ENCODE measurements at regions not wholly inside any gene's neighbourhood (a gene's known extent, or its start where the extent isn't known, plus 50 kb on each side); places are given as distances from the start of the nearest gene placed in this dataset.

DNA sequence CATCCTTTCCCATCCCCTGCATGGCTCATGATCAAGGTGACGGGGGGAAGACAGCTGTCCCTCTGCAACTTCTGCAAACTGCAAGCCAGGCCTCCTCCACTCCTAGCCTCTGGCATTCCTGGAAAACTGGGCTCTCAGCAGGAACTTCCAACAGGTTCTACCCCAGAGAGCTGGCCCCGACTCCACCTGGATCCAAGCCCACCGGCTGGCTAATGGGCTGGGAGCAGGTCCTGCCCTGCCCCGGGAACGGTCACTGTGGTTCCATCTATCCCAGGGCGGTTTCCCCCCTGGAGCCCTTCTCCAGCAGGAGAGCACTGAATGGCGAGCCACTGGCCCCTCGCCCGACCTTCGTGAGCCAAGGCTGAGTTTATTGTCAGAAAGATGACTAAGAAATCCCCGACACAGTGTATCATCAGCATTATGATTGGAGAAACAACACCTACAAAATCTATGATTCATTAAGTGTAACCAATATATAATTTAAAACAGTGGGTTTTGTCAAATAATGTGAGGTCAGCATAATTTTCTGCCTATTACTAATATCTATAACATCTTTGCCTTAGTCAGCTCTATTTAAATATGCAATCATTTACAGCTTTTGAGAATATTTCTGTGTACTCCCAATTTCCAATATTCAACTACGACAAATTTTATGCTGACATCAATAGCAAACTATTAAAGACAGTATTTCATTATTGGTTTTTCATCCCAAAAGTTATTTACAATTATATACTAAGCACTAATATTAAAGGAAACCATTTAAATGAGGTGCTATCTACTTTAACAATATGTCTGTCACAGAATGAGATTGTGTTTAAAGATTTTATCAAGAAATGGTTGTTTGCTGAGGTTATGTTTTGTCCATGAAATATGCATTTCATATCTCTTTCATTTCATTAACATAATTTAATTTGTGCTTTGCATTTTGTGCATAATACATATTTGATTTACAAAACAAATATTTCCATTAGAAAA lies 133.0 kb downstream of the URI1 start:
- no peak for TF ChIP-seq JUND (IDR thresholded peaks at IDR 0.05; ENCODE audit: low read depth)
- in situ Hi-C loops (cut with HindIII; ENCODE audit: low pct_unique_long_range_greater_than_20kb, low sequenced_read_pairs): no loop called here
- DNase-seq (ENCODE audit: low read depth in 1 of 2, low spot score in 1 of 2): no peak

DNA sequence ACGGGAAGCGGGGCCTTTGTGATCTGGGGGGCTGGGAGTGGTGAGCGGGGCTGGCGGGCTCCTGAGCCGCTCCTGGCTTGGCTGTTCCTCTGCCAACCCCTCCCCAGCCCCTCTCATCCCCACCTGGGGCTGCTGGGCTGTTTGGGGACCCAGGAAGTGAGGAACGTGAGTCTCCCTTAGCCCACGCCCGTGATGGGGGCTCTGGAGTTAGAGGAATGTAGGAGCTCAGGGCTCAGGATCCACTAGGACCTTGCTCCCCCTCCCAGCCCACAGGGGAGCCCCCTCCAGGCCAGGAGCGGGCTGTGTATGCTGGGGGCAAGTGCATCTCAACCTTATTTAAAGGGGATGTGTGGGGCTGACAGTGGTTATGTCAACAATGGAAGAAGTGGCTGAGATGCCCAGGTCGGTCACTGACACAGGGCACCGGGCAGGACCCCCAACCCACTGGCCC lies 134.1 kb downstream of the URI1 start:
- no peak for DNase-seq (ENCODE audit: low read depth in 1 of 2, low spot score in 1 of 2)
- in situ Hi-C loops (cut with HindIII; ENCODE audit: low pct_unique_long_range_greater_than_20kb, low sequenced_read_pairs): no loop called here
- no peak for TF ChIP-seq JUND (IDR thresholded peaks at IDR 0.05; ENCODE audit: low read depth)

DNA sequence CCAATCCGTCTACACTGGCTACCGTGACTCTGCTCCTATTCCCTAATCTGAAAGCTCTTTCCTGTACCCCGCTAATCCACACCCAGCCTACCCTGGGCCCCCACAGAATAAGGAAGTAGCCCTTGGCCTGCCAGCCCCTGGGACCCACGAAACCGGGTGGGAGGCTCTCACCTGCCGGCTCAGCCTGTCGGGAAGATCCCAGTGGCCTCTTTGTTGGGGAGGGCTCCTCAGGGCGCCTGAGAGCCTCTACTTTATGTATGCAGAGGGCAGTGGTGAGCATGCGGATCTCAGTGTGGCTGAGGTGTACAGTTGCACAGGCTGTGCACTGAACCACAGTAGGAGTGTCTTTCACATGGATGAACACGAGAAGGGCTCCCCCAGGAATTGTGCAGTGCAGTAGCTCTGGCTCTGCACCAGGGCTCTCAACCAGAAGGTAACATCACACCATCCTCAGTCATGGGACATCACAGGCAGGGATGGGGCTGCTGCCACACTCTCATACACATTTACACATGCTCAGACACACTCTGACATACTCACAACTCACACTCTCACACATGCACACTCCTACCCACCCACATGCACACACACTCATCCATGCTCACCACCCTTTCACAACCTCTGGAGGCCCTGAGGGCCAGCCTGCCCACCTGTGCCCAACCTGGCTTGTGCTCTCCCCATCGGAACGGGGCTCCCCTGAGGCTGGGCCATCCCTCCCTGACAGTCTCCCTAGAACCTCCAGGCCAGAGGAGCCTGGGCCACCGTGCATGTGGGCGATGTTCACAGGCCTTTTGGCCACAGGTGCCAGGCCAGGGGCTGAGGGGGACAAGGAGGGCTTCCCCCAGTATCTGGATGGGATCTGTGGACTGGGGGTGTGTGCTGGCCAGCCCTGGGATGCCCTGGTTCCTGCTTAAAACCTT lies 135.0 kb downstream of the URI1 start:
- no peak for TF ChIP-seq JUND (IDR thresholded peaks at IDR 0.05; ENCODE audit: low read depth)
- no peak for DNase-seq (ENCODE audit: low read depth in 1 of 2, low spot score in 1 of 2)
- in situ Hi-C loops (cut with HindIII; ENCODE audit: low pct_unique_long_range_greater_than_20kb, low sequenced_read_pairs): no loop called here

DNA sequence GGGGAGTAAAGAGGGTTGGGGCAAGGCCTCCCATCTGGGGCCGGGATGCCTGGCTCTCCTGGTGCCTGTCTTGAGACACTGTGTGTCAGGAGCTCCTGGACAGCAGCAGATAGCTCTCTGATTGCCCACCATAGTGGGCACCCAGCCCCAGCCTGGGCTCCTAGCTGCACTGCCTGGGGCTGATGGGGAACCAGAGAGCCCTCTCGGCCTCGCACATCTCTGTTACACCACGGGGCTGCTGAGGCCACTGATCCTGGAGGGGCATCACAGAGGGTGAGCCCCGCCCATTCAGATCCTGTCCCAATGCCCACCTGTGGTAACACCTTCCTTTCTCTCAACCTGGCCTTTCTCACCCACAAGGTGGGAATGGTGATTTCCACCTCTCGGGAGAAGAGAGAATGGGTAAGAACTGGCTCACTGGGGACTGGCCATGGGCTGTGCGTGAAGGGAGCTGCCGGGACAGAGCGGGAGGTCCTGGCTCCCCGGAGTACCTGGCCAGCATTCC lies 135.9 kb downstream of the URI1 start:
- in situ Hi-C loops (cut with HindIII; ENCODE audit: low pct_unique_long_range_greater_than_20kb, low sequenced_read_pairs): no loop called here
- TF ChIP-seq JUND (IDR thresholded peaks at IDR 0.05; ENCODE audit: low read depth): no peak
- DNase-seq (ENCODE audit: low read depth in 1 of 2, low spot score in 1 of 2): no peak

DNA sequence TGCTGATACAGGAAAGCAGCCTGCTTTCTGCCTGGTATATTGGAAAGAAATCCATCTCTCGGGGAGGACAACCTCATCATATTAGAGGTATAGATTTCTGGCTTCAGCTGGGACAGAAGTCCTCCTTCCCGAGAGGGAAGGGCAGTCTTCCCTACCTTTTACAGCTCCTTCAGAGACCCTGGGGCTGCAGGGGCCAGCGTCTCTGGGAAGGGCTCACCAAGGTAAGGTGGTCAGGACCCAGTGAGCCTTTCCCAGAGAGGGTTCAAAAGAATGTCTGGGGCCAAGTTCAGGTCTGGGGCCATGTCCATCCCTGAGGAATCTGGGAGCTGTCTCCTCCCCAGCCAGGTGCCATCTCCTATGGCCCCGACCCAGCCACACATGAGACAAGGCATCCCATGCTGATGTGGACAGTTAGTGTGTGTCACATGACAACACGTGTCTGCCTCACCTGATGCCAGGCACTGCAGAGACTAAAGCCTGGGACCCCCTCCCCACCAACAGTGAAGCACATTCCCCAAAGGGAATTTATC lies 136.4 kb downstream of the URI1 start:
- no peak for DNase-seq (ENCODE audit: low read depth in 1 of 2, low spot score in 1 of 2)
- in situ Hi-C loops (cut with HindIII; ENCODE audit: low pct_unique_long_range_greater_than_20kb, low sequenced_read_pairs): no loop called here
- no peak for TF ChIP-seq JUND (IDR thresholded peaks at IDR 0.05; ENCODE audit: low read depth)

DNA sequence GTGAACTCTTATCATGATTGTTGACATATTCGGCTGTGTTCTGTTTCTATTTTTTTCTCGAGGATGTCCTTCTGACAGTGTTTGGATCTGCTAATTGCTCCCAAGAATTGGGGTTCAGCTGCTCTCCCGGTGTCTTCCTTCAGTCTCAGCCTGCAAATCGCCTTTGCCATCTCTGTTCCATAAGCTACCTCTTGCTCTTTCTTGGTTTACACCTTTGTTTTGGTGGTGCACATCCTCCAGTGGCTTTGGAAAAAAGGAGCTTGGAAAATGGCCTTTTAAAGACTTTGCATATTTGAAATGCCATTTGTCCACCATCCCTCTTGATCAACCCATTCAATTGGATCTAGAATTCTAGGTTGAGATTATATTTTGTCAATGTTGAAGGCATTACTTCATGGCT lies 137.2 kb downstream of the URI1 start:
- in situ Hi-C loops (cut with HindIII; ENCODE audit: low pct_unique_long_range_greater_than_20kb, low sequenced_read_pairs): no loop called here
- no peak for DNase-seq (ENCODE audit: low read depth in 1 of 2, low spot score in 1 of 2)
- no peak for TF ChIP-seq JUND (IDR thresholded peaks at IDR 0.05; ENCODE audit: low read depth)

DNA sequence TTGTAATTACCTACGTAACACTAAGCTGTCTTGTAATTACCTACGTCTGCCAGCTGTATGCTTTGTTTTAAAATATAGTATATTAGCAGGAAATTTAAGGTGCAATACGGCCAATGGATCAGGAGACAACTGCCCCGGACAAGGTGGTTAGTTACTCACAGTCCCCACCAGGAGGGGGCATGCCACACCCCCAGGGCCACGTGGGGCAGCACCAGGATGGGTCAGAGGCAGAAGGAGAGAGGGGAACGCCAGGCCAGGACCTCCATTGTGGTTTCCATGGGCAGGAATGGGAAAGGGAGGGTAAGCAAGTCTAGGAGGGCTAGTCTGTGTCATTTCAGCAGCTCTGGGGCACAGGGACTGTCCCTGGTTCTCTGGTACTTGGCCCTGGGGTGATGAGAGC lies 140.1 kb downstream of the URI1 start:
- no peak for DNase-seq (ENCODE audit: low read depth in 1 of 2, low spot score in 1 of 2)
- TF ChIP-seq JUND (IDR thresholded peaks at IDR 0.05; ENCODE audit: low read depth): no peak
- in situ Hi-C loops (cut with HindIII; ENCODE audit: low pct_unique_long_range_greater_than_20kb, low sequenced_read_pairs): no loop called here

DNA sequence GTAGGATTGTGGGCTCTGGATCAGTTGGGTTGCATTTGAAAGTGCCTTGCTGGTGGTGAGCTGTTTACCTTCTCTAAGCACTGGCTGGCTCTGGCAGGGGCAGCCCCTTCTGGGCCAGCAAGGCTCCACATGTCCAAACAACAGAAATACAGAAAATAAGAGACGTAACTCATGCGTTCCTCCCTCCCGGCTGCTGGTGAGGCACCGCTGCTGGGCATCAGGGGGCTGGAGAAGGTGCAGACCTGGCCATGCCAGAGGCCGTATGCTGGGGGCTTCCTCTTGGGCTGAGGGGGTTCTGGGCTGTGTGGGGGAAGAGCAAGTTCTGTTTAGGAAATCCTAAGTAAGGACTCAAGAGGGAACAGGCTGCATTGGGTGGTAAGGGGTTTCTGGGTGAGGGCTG lies 140.6 kb downstream of the URI1 start:
- in situ Hi-C loops (cut with HindIII; ENCODE audit: low pct_unique_long_range_greater_than_20kb, low sequenced_read_pairs): no loop called here
- no peak for DNase-seq (ENCODE audit: low read depth in 1 of 2, low spot score in 1 of 2)
- TF ChIP-seq JUND (IDR thresholded peaks at IDR 0.05; ENCODE audit: low read depth): no peak

DNA sequence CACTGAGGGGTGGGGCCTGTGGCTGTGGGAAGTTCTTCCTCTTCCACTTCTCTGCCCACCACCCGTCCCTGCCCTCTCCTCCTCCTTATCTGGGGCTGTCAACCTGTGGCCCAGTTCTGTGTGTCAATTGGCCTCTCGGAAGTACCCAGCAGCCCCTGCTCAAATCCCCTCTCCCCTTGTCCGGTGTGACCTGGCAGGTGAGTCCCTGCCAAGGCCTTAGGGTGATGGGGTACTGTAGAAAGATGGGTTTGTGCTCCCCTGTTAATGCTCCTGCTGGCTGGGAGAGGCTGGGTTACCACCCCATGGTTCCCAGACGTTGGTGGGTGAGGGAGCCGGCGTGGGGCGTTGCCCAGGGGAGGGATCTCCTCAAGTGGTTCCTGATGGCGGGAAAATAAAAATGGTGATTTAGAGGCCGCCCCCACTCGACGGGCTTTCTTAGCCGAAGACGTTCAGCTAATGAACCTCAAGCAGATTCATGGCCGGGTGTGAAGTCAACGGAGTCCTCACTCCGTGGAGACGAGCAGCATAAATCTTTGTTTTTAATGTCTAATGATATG lies 141.2 kb downstream of the URI1 start:
- no peak for TF ChIP-seq JUND (IDR thresholded peaks at IDR 0.05; ENCODE audit: low read depth)
- in situ Hi-C loops (cut with HindIII; ENCODE audit: low pct_unique_long_range_greater_than_20kb, low sequenced_read_pairs): no loop called here
- DNase-seq (ENCODE audit: low read depth in 1 of 2, low spot score in 1 of 2): no peak

DNA sequence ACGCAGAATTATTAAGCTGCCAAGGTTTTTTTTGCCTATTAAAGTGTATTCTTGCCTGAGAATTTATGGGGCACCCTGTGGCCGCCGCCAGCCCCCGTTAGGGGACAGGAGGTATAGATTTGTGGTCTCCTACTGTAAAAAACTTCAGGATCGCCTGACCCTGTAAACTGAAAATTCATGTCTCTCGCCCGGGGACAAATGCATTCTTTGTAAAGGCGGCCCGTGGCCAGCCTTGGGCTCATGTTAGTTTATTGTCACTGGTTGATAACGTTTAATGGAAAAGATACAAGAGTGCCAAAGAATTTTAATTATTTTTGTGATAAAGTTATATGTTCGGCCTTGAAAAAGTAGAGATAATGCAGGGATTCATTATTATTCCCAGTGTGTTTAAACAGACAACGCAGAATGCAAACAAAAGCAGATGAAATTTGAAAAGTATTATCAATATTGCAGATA lies 141.7 kb downstream of the URI1 start:
- no peak for DNase-seq (ENCODE audit: low read depth in 1 of 2, low spot score in 1 of 2)
- no peak for TF ChIP-seq JUND (IDR thresholded peaks at IDR 0.05; ENCODE audit: low read depth)
- in situ Hi-C loops (cut with HindIII; ENCODE audit: low pct_unique_long_range_greater_than_20kb, low sequenced_read_pairs): no loop called here

DNA sequence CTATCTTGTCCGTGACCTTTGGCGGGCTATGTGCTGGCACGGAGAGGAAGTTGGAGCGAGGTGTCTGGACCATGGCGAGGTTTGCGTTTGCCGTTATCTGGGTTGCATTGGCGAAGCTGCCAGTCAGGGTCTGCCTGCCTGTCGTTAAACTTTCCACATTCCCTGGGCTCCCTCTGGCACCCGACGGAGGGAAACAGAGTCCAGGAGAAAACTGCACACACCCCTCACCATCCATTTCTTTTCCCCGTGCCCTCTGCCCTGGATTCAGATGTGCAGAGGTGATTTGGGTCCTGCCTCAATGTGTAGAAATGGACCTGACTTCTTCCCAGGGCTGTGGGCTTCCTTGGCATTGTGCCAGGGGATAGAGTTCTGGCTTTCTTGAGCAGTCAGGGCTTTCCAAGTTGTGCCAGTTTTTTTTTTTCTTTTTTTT lies 142.4 kb downstream of the URI1 start:
- in situ Hi-C loops (cut with HindIII; ENCODE audit: low pct_unique_long_range_greater_than_20kb, low sequenced_read_pairs): no loop called here
- no peak for DNase-seq (ENCODE audit: low read depth in 1 of 2, low spot score in 1 of 2)
- TF ChIP-seq JUND (IDR thresholded peaks at IDR 0.05; ENCODE audit: low read depth): no peak

DNA sequence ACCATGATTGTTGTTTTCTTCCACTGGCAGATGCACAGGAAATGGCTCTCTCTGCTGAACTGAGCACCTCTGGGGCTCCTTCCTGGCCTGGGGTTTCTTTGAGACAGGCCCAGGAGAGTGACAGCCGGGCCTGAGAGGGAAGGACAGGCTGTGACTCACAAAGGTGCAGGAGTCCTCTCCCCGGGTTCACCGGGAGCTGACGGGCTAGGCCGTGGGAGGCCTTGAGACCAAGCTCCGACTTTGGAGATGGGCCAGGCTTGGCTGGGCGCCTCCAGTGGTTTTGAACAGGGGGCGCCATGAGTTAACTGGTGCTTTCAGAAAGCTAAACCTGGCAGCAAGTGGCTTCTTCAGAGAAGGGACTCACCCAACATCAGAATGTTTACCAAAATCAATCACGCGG lies 143.4 kb downstream of the URI1 start:
- no peak for DNase-seq (ENCODE audit: low read depth in 1 of 2, low spot score in 1 of 2)
- no peak for TF ChIP-seq JUND (IDR thresholded peaks at IDR 0.05; ENCODE audit: low read depth)
- in situ Hi-C loops (cut with HindIII; ENCODE audit: low pct_unique_long_range_greater_than_20kb, low sequenced_read_pairs): no loop called here

Measured in T47D (cell line).